GM12865 (cell line): ENCODE measurements at regions not wholly inside any gene's neighbourhood (a gene's known extent, or its start where the extent isn't known, plus 50 kb on each side); places are given as distances from the start of the nearest gene placed in this dataset.

Experiments
- DNase-seq: peaks from one replicate; pipeline ENCODE4 v3.0.0; 2010; ENCODE audit warnings: low read depth
- H3K4me3 ChIP-seq: 2 replicates; pipeline ENCODE4 v1.5.1; 2011; ENCODE audit warnings: mild to moderate bottlenecking, low read depth, low read length, control low read depth
- TF ChIP-seq, protein P1 (sequence below): IDR thresholded peaks from 2 replicates; pipeline ENCODE4 v1.5.1; 2011; ENCODE audit warnings: low read length, control low read depth, low read depth, inconsistent platforms; ENCODE audit not compliant: insufficient read depth; ENCODE audit errors: missing control alignments

- TF ChIP-seq, protein P1, sequence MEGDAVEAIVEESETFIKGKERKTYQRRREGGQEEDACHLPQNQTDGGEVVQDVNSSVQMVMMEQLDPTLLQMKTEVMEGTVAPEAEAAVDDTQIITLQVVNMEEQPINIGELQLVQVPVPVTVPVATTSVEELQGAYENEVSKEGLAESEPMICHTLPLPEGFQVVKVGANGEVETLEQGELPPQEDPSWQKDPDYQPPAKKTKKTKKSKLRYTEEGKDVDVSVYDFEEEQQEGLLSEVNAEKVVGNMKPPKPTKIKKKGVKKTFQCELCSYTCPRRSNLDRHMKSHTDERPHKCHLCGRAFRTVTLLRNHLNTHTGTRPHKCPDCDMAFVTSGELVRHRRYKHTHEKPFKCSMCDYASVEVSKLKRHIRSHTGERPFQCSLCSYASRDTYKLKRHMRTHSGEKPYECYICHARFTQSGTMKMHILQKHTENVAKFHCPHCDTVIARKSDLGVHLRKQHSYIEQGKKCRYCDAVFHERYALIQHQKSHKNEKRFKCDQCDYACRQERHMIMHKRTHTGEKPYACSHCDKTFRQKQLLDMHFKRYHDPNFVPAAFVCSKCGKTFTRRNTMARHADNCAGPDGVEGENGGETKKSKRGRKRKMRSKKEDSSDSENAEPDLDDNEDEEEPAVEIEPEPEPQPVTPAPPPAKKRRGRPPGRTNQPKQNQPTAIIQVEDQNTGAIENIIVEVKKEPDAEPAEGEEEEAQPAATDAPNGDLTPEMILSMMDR = no peak
- H3K4me3 ChIP-seq = no peak overlapping the region
- no peak for DNase-seq
These were observed 211.3 kb upstream of the DIO3 start for GRCh38 chr14:101350021-101350420.

DNA sequence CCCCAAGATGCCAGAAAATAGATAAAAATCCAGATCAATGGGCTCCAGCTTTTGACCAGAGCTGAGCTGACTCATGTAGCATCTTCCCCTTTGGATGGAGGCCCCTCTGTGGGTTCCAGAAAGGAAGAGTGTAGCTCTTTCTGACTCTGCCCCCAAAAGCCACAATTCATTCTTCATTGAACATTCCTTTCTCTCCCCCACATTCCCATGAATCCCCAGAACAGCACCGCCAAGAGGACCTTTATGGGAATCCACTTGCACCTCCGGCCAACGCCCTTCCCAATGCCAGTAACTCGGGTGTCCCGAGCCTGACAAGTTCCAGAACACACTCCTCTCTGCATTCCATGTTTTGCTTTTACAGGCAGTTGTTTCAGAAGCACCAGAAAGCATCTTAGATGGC is 210.6 kb upstream of the DIO3 start:
- no peak for DNase-seq
- no peak overlapping the region for H3K4me3 ChIP-seq
- TF ChIP-seq, protein P1 = no peak

DNA sequence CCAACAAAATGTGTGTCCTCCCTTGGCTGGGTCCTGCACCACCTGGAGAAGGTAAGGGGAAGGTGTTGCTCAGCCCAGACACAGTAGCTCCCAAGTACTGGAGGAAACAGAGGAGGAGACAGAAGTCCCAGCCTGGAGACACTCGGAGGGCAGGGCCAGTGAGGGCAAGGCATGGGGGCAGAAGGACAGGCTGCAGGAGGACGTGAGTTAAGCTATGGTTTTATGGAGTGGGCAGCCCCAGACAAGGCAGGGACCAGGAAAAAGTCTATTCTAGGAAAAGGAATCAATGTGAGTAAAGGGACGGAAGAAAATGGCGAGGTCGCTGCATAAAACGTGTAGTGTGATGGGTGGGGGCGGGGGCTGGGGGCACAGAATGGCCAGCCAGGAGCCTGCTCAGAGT is 210.1 kb upstream of the DIO3 start:
- DNase-seq = no peak
- TF ChIP-seq, protein P1 = no peak
- no peak overlapping the region for H3K4me3 ChIP-seq

- no peak overlapping the region for H3K4me3 ChIP-seq
- TF ChIP-seq, protein P1 = no peak
- DNase-seq = no peak
These were observed 209.5 kb upstream of the DIO3 start for GRCh38 chr14:101351769-101352168.

GRCh38 chr14:101352567-101352966 is 208.7 kb upstream of the DIO3 start:
- DNase-seq = no peak
- no peak overlapping the region for H3K4me3 ChIP-seq
- TF ChIP-seq, protein P1 = no peak

- DNase-seq = no peak
- TF ChIP-seq, protein P1 = no peak
- no peak overlapping the region for H3K4me3 ChIP-seq
These were observed 207.9 kb upstream of the DIO3 start for GRCh38 chr14:101353422-101353821.

DNA sequence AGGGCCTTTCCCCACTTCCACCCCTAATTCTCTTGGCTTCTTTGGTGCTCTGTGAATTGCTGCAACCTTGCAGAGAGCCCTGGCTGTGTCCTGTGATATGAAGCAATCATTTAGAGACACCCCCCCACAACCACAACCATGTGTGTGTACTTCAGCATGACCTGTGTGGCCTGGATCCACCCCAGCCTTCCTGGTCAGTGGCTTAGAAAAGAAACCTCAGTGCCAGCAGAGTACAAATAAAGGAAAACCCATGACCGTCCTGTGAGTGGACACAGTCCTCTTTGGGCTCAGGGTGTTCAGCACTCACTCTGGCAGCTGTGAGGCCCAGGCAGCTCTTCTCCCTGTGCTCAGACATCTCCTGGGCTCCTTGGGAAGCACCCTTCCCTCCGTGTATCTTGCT is 206.6 kb upstream of the DIO3 start:
- DNase-seq = no peak
- TF ChIP-seq, protein P1 = no peak
- H3K4me3 ChIP-seq = no peak overlapping the region
